ENCODE measurements at regions not wholly inside any gene's neighbourhood (a gene's known extent, or its start where the extent isn't known, plus 50 kb on each side); places are given as distances from the start of the nearest gene placed in this dataset.

DNA sequence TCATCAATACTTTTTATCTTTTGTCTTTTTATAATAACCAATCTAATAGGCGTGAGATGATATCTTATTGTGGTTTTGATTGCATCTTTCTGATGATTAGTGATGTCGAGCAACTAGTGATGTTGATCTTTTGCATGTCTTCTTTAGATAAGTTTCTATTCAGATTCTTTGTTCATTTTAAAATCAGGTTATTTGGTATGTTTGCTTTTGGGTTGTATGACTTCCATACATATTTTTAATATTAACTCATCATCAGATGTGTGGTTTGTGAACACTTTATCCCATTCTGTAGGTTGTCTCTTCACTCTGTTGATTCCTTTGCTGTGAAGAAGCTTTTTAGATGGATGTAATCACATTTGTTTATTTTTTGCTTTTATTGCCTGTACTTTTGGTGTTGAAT is 295.8 kb downstream of the BCKDHB start:
- H3K36me3 Mint-ChIP-seq (ENCODE audit: insufficient read depth, unreplicated experiment) = no peaks in the 10 kb centered on the region
- no TSS peak for BruUV-seq (replicated peaks)
- H3K9me3 Mint-ChIP-seq (ENCODE audit: unreplicated experiment) = no peaks in the 10 kb centered on the region
- intact Hi-C loops (cut with micrococcal nuclease) = no loop called here
- no peaks in the 10 kb centered on the region for H3K27me3 Mint-ChIP-seq (ENCODE audit: insufficient read depth, unreplicated experiment)
- H3K27ac Mint-ChIP-seq (ENCODE audit: low read depth, unreplicated experiment) = no peak overlapping the region
- POLR2A ChIA-PET = no interaction called here
- H3K4me1 Mint-ChIP-seq (ENCODE audit: insufficient read depth, unreplicated experiment) = no peaks in the 10 kb centered on the region
- no peak for DNase-seq (ENCODE audit: unreplicated experiment)
- no peak overlapping the region for H3K4me3 Mint-ChIP-seq (ENCODE audit: unreplicated experiment)
- CTCF ChIA-PET = no interaction called here
- TF ChIP-seq, protein P1, sequence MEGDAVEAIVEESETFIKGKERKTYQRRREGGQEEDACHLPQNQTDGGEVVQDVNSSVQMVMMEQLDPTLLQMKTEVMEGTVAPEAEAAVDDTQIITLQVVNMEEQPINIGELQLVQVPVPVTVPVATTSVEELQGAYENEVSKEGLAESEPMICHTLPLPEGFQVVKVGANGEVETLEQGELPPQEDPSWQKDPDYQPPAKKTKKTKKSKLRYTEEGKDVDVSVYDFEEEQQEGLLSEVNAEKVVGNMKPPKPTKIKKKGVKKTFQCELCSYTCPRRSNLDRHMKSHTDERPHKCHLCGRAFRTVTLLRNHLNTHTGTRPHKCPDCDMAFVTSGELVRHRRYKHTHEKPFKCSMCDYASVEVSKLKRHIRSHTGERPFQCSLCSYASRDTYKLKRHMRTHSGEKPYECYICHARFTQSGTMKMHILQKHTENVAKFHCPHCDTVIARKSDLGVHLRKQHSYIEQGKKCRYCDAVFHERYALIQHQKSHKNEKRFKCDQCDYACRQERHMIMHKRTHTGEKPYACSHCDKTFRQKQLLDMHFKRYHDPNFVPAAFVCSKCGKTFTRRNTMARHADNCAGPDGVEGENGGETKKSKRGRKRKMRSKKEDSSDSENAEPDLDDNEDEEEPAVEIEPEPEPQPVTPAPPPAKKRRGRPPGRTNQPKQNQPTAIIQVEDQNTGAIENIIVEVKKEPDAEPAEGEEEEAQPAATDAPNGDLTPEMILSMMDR (IDR thresholded peaks at IDR 0.05; ENCODE audit: unreplicated experiment) = no peak

Measured in MCF 10A (cell line).